COLO668 (cell line): ENCODE measurements at regions not wholly inside any gene's neighbourhood (a gene's known extent, or its start where the extent isn't known, plus 50 kb on each side); places are given as distances from the start of the nearest gene placed in this dataset.

Experiments
- DNase-seq: peaks from one replicate; lab custom pipeline; 2025; ENCODE audit not compliant: unreplicated experiment; lab: John Stamatoyannopoulos, UW

GRCh38 chr4:8737075-8737474 is 134.6 kb downstream of the HMX1 start:
- DNase-seq, result no peak

GRCh38 chr4:8736090-8736825 is 135.4 kb downstream of the HMX1 start:
- no peak for DNase-seq

GRCh38 chr4:8735236-8736089 is 136.2 kb downstream of the HMX1 start:
- no peak for DNase-seq

GRCh38 chr4:8732681-8733243 is 138.9 kb downstream of the HMX1 start:
- no peak for DNase-seq

- DNase-seq, result no peak
These were observed 139.5 kb downstream of the CPZ start for GRCh38 chr4:8732092-8732491.

- DNase-seq, result no peak
These were observed 138.8 kb downstream of the CPZ start for GRCh38 chr4:8731364-8731763.

GRCh38 chr4:8730681-8731080 is 138.1 kb downstream of the CPZ start:
- no peak for DNase-seq

- no peak for DNase-seq
These were observed 137.6 kb downstream of the CPZ start for GRCh38 chr4:8730159-8730558.

- DNase-seq, result no peak
These were observed 137.0 kb downstream of the CPZ start for GRCh38 chr4:8729408-8730149.

GRCh38 chr4:8728536-8729407 is 136.2 kb downstream of the CPZ start:
- no peak for DNase-seq

- no peak for DNase-seq
These were observed 135.3 kb downstream of the CPZ start for GRCh38 chr4:8727546-8728510.

GRCh38 chr4:8727131-8727530 is 134.6 kb downstream of the CPZ start:
- DNase-seq, result no peak

- no peak for DNase-seq
These were observed 133.8 kb downstream of the CPZ start for GRCh38 chr4:8726344-8726851.

- DNase-seq, result no peak
These were observed 133.3 kb downstream of the CPZ start for GRCh38 chr4:8725845-8726244.

- DNase-seq, result no peak
These were observed 132.7 kb downstream of the CPZ start for GRCh38 chr4:8725071-8725841.

- DNase-seq, result no peak
These were observed 132.0 kb downstream of the CPZ start for GRCh38 chr4:8724436-8725070.

GRCh38 chr4:8723222-8723980 is 130.8 kb downstream of the CPZ start:
- no peak for DNase-seq
